ENCODE measurements at regions not wholly inside any gene's neighbourhood (a gene's known extent, or its start where the extent isn't known, plus 50 kb on each side); places are given as distances from the start of the nearest gene placed in this dataset.

DNA sequence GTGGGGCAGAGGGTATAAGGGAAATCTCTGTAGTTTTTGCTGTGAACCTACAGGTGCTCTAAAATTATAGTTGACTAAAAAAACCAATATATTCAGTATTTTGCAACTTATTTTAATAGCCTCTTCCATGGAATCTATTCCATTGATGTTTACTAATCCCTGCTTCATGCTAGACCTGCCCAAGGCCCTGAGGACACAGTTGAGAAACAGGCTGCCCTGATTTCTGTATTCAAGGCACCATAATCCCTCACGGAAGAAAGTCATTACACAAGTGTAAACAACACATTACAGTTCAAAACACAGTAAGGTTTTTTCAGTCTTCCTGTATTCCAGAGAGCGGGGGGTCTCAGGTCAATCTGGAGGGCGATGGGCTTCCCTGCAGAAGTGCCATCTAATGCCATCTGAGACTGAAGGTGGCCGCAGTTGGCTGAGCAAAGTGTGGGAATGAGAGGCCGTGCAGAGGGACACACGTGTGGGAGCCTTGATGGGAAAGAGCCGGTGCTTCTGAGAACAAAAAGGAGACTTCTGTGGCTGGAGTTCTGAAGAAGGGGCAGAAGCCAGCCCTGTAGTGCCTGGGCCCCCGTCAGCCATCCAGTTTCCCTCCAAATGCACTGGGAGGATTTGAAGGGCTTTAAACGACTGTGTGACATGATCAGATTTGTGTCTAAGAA, 146.9 kb downstream of the PTPN20 start:
- H3K4me3 ChIP-seq (ENCODE audit: low read depth, low read length), result no peak overlapping the region
- H3K36me3 ChIP-seq (ENCODE audit: control insufficient read depth, insufficient read depth, low read length), result no peaks in the 10 kb centered on the region
- DNase-seq (ENCODE audit: low read depth), result no peak
- peaks cover 16% of the 10 kb centered on the region for H3K27me3 ChIP-seq (ENCODE audit: control insufficient read depth, insufficient read depth, low read length)
- TF ChIP-seq, protein P1, sequence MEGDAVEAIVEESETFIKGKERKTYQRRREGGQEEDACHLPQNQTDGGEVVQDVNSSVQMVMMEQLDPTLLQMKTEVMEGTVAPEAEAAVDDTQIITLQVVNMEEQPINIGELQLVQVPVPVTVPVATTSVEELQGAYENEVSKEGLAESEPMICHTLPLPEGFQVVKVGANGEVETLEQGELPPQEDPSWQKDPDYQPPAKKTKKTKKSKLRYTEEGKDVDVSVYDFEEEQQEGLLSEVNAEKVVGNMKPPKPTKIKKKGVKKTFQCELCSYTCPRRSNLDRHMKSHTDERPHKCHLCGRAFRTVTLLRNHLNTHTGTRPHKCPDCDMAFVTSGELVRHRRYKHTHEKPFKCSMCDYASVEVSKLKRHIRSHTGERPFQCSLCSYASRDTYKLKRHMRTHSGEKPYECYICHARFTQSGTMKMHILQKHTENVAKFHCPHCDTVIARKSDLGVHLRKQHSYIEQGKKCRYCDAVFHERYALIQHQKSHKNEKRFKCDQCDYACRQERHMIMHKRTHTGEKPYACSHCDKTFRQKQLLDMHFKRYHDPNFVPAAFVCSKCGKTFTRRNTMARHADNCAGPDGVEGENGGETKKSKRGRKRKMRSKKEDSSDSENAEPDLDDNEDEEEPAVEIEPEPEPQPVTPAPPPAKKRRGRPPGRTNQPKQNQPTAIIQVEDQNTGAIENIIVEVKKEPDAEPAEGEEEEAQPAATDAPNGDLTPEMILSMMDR (IDR thresholded peaks at IDR 0.05; ENCODE audit: insufficient read depth, low read length, poor library complexity, severe bottlenecking), result no peak

DNA sequence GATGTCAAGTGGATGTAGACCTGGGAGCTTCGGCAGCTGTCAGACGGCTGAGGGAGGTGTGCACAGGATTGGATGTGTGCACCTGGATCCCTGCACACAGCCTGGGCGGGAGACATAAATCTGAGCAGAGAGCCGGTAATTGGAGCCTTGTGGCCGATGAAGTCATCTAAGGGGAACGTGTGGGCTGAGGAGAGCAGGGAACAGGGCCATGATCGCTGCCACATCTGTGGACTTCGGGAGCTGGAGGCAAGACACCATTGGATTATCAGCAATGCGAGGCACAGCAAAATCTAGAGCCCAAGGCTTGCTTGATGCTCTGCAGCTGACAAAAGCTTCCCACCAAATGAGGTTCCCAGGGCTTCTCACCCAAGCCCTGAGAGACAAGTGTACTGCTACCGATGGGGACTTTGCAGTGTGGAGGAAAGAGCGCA, 147.7 kb downstream of the PTPN20 start:
- Histone ChIP-seq H3K36me3 (ENCODE audit: control insufficient read depth, insufficient read depth, low read length) (no peaks in the 10 kb centered on the region), H3K27me3 (ENCODE audit: control insufficient read depth, insufficient read depth, low read length) (peaks cover 16% of the 10 kb centered on the region), H3K4me3 (ENCODE audit: low read depth, low read length) (no peak overlapping the region)
- no peak for DNase-seq (ENCODE audit: low read depth)
- TF ChIP-seq, protein P1 (IDR thresholded peaks at IDR 0.05; ENCODE audit: insufficient read depth, low read length, poor library complexity, severe bottlenecking), result no peak

DNA sequence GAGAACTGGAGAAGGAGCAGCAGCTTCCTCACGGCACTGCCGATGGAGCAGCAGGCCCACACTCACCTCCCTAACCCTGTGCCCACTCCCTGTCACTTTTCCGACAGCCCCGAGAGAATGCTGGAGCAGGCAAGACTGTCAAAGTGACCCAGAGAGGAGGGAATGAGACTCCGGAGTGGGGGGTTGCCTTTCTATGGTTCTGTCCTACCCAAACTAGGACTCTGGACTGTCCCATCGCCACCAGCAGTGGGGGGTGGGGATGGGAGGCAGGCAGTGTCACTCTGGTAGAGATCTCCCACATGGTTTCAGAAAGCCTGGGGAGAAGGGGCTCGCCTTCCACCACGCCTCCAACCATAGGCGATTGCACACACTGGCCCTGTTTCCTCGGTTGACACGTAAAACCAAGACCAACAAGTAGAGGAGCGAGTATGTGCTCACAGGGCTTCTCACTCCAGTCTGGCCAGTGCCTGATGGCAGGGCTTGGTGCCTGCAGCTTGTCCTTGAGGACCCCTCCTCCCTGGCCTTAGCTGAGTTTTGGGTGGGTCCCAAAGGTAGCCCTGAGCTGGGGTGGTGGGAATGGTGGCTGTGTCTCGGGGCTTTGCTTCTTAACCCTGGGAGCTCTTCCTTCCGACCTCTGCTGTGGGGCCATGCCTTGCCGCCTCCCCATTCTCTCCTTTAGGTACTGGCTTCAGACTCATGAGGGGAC, 148.5 kb downstream of the PTPN20 start:
- H3K4me3 ChIP-seq (ENCODE audit: low read depth, low read length), result no peak overlapping the region
- peaks cover 16% of the 10 kb centered on the region for H3K27me3 ChIP-seq (ENCODE audit: control insufficient read depth, insufficient read depth, low read length)
- no peak for DNase-seq (ENCODE audit: low read depth)
- H3K36me3 ChIP-seq (ENCODE audit: control insufficient read depth, insufficient read depth, low read length), result no peaks in the 10 kb centered on the region
- TF ChIP-seq, protein P1 (IDR thresholded peaks at IDR 0.05; ENCODE audit: insufficient read depth, low read length, poor library complexity, severe bottlenecking), result no peak

DNA sequence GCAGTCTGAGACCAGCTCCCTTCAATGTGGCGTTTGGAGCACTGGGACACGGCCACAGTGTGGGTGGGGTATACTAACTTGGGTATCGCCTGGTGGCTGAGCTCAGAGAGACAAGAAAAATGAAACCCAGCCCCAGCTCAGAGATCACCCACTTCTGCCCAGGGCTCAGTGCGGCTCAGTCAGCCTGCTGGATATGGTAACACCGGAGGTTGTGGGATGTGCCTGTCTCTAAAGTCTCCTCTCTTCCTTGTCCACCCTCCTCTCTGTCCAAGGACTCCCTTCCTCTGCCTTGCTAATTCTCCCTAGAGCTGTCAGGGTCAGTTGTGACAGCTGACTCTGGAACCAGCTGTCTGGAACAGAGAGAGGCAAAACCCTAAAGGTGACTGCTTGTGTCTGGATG, 149.1 kb downstream of the PTPN20 start:
- TF ChIP-seq, protein P1 (IDR thresholded peaks at IDR 0.05; ENCODE audit: insufficient read depth, low read length, poor library complexity, severe bottlenecking), result no peak
- no peak for DNase-seq (ENCODE audit: low read depth)
- H3K27me3 ChIP-seq (ENCODE audit: control insufficient read depth, insufficient read depth, low read length), result peaks cover 16% of the 10 kb centered on the region

DNA sequence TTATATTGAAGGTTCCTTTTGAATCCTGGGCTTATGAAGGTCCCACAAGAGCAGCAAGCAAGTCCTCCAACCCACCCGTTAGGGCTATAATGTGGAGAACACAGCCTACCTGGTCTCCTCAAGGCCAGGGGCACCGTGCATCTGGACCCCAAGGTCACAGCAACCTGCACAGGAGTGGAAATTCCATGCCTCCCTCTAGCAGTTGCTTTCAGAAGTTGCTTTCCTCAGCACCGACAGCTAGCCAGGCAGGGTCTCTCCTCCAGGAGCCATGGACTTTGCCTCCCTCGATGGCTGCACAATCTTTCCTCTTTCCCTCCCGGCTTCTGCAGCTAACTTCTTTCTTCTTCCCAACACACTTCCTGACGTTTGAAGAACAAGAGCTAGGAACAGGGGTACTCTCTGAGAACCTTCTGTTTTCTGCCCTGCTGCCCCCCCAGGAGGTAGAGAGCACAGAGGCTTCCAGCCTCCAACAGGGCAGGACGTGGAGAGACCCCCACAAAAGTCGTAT, 149.8 kb downstream of the PTPN20 start:
- peaks cover 16% of the 10 kb centered on the region for H3K27me3 ChIP-seq (ENCODE audit: control insufficient read depth, insufficient read depth, low read length)
- no peak overlapping the region for H3K4me3 ChIP-seq (ENCODE audit: low read depth, low read length)
- TF ChIP-seq, protein P1 (IDR thresholded peaks at IDR 0.05; ENCODE audit: insufficient read depth, low read length, poor library complexity, severe bottlenecking), result no peak
- no peaks in the 10 kb centered on the region for H3K36me3 ChIP-seq (ENCODE audit: control insufficient read depth, insufficient read depth, low read length)
- no peak for DNase-seq (ENCODE audit: low read depth)

More for the DNA sequence above, 149.1 kb downstream of the PTPN20 start:
- H3K4me3 ChIP-seq (ENCODE audit: low read depth, low read length), result no peak overlapping the region
- no peaks in the 10 kb centered on the region for H3K36me3 ChIP-seq (ENCODE audit: control insufficient read depth, insufficient read depth, low read length)

Measured in kidney epithelial cell (primary cell).